NCI-H2196 (cell line): ENCODE measurements at regions not wholly inside any gene's neighbourhood (a gene's known extent, or its start where the extent isn't known, plus 50 kb on each side); places are given as distances from the start of the nearest gene placed in this dataset.

ENCODE experiments used
- DNase-seq: peaks from one replicate; lab custom pipeline; 2025; ENCODE audit not compliant: unreplicated experiment; lab: John Stamatoyannopoulos, UW

DNA sequence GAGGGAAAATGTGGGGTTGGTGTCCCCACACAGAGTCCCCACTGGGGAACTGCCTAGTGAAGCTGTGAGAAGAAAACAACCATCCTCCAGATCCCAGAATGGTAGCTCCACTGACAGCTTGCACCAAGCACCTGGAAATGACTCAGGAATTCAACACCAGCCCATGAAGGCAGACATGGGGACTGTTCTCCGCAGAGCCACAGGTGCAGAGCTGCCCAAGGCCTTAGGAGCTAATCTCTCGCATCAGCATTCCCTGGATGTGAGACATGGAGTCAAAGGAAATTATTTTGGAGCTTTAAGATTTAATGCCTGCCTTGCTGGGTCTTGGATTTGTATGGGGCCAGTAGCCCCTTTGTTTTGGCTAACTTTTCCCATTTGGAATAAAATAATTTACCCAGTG, 367.9 kb downstream of the FAM133A start:
- DNase-seq: no peak

DNA sequence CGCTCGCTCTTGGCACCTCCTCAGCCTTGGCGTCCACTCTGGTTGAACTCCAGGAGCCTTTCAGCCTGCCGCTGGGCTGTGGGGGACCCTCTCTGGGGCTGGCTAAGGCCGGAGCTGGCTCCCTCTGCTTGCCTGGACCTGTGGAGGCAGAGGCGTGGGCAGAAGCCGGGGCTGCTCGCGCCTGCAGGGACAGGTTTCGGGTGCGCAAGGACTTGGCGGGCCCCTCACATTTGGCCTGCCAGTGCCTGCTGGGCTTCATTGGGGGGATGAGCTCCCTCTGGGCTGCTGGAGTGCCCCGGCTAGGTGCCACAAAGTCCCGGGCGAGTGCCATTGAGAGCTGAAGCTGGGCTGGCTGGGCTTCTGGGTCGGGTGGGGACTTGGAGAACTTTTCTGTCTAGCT, 371.7 kb downstream of the FAM133A start:
- no peak for DNase-seq

DNA sequence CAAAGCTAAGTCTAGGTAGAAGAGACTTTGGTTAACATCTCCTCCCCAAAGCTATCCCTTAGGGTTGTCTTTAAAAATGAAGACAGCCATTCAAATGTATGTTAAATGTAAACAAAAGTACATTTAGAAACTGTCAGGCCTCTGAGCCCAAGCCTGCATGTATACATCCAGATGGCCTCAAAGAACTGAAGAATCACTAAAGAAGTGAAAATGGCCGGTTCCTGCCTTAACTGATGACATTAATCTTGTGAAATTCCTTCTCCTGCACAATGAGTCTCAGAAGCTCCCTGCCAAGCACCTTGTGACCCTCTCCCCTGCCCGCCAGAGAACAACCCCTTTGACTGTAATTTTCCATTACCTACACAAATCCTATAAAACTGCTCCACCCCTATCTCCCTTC, 377.9 kb downstream of the FAM133A start:
- DNase-seq: no peak

DNA sequence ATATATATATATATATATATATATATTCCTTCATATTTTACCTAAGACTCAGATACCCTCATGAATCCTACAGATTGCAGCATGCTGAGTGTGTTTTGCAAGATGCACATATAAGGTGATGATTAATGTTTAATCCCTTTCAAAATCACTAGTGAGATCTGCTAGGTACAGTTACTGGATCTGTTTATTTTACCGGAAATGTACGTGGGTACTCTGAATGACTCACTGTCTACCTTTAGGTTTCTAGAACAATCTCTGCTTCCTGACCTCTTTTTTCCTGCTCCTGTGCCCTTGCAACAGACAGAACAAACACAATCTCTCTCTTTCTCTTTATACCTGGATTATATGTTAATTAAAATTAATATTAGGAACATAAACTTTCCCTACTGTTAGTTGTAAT, 379.6 kb downstream of the FAM133A start:
- DNase-seq: no peak

DNA sequence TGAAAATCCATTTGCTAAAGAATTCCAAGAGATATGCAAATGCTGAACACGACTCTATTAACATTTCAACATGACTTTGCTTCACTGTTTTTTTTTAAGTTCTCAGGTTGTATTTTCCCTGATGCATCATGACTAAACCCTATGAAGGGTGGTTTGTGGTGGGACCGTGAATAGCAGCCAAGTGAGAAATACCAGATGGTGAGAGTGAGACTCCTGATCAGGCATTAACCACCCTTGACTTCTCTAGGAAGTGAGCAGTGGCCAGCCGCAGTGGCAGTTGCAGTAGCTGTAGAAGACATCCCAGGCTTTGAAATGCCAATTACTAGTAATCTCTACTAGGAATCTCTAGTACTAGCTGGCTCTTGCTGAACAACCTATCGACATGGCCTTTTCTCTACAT, 383.4 kb downstream of the FAM133A start:
- no peak for DNase-seq

DNA sequence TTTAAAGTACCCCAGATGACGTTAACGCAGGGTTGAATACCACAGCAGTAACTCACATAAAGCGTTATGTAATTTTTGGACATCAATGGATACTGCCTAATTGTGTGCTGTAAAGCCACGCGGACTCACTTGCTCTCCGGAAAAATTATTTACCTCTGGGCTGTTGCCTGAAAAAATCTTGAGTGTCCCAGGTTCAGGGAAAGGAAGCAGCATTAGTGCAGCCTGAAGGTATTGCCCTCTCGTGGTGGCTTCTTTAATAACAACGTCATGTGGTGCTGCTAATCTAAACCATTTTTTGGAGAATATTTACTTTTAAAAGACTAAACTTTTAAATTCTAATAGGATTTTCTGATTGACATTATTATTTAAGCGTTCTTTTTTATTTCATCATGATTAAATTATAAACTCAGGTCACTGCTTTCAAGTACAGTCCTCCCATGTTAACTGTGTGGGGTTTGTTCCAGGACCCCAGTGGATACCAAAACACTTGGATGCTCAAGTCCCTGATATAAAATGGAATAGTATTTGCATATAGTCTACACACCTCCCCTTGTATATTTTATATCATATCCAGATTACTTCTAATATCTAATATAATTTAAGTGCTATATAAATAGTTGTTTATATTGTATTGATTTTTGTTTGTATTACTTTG, 384.8 kb downstream of the FAM133A start:
- no peak for DNase-seq

DNA sequence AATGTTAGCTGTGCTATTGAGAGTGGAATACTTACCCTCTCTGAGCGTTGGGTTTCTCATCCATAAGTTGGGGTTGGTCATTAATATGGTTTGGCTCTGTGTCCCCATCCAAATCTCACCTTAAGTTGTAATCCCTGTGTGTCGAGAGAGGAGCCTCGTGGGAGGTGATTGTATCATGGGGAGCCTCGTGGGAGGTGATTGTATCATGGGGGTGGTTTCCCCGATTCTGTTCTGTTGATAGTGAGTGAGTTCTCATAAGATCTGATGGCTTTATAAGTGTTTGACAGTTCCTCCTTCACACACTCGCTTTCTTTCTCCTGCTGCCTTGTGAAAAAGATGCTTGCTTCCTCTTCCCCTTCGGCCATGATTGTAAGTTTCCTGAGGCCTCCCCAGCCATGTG, 391.1 kb downstream of the FAM133A start:
- no peak for DNase-seq

DNA sequence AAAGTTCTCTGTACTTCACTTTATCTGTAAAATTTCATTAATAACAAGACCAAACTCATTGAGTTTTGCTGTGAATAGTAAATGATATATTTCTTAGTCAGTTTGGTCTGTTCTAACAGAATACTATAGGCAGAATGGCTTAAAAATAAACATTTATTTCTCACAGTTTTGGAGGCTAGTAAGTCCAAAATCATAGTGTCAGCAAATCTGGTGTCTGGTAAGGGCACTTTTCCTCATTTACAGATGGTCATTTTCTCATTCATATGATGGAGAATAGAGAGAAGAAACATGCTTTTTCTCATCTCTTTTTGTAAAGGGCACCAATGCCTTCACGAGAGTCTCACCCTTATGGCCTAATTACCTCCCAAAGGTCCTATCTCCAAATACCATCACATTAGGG, 415.1 kb downstream of the FAM133A start:
- no peak for DNase-seq

DNA sequence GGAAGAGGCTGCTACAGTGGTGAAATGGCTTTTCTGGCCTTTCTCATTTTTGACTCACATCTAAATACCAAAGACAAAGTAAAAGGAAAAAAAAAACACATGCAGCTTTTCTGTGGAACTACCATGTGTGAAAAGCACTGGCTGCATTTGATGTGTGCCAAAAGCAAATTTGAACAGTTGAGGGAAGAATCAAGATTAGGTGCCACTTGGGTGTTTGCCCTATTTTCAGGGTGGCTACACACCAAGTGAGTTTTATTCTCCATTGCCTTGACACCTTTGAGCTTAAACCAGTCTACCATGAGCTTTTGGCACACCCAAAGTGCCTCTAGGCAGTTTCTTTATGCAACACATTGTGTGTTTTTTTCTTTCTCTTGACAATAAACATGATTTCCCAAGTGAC, 423.9 kb downstream of the FAM133A start:
- DNase-seq: no peak

DNA sequence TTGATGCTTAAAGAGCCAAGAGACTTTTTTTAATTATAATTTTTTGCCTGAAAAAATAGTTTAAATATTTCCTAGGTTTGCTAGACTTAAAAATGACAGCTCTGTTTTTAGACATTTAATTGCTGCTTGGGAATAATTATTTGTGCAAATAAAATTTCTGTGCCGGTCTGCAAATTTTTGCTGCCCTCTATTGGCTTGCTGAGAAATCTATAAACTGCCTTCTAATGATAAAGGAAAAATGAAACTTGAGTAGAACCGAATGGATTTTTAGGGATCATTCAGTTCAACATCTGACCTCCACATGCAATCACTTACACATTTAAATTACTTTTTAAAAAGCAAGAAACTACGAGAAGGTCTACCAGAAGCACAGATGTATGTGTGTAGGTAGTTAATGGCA, 434.0 kb downstream of the FAM133A start:
- DNase-seq: no peak

DNA sequence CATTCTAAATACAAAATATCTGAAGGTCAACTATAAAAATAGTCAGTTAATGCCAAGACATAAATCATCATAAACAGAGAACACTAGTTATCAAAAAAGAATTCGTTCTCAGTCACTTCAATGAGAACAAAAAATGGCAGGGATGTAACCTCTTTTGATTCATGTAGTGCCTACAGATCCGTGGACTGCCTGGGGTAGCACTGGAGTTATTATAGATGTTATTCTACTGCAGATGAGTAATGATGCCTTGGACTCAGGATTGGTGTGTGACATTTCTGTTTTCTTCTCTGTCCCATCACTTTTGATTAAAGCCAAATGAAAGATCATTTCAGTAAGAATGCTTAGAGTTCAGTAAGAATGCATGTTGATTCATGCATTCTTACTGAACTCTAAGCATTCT, 440.4 kb downstream of the FAM133A start:
- DNase-seq: no peak

DNA sequence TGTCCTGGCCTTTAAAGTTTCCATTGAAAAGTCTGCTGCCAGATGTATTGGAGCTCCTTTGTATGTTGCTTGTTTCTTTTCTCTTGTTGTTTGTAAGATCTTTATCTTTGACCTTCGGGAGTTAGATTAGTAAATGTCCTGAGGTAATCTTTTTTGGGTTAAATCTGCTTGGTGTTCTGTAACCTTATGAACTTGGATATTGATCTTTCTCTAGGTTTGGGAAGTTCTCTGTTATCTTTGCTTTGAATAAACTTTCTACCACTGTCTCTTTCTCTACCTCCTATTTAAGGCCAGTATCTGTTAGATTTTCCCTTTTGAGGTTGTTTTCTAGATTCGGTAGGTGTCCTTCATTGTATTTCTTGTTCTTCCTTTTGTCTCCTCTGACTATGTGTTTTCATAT, 447.8 kb downstream of the FAM133A start:
- no peak for DNase-seq

DNA sequence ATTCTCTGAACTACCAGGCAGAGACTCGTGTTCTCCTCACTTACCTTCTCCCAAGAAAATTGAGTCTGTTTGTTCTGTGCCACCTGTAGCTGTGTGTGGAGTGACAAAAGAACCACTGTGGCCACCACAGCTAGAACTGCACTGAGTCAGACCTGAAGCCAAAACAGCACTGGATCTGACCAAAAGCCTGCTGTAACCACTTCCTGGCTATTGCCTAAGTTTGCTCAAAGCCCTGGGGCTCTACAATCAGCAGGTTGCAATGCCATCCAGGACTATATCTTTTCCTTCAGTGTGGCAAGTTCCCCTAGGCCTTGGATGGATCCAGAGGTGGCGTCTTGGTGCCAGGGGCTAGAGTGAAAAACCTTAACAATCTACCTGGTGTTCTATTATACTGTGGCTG, 449.1 kb downstream of the FAM133A start:
- DNase-seq: no peak

DNA sequence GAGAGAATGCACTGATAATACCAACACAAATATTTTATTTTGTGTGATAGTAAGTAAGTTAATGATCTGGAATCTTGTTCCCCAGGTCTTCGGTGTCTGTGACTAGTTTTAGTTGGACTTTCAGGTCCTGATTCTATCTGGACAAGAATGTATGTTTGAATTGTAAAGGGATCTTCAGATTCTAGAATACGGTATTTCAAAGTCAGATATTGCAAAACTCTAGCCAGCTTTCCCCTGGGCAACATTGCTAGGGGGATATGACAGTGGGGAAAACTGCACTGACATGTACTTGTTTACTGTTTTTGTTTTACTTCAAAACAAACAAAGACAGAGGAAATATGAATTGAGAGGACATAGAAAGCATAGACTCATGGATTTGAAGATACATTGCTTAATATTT, 489.0 kb downstream of the FAM133A start:
- DNase-seq: no peak

DNA sequence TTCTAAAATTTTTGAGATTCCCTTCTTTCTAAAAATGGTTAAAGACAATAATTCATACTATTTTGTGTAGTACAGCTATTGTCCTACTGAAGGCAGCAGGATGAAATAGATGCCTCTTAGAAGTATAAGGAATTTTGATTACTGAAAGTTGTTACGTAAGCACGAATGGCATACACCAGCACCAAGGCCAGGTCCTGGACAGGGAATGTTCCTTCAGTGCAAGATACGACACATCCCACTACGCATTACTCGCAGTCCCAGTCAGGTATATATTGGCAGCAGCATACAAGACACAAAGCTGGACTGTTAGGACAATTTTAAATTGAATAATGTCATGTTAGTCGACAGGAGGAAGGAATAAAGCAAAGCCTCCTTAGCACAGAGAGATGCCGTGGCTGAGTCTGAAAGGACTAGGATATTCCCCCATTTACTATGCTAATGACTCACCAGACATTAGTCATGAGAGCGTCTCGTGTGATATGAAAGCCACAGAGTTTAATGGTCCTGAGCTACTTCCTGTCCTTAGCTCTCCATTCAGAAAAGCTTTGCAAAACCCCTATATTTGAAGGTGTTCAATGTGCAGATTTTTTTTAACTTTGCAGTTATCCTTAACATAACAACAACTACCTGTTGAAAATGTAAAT, 504.3 kb downstream of the FAM133A start:
- DNase-seq: no peak

DNA sequence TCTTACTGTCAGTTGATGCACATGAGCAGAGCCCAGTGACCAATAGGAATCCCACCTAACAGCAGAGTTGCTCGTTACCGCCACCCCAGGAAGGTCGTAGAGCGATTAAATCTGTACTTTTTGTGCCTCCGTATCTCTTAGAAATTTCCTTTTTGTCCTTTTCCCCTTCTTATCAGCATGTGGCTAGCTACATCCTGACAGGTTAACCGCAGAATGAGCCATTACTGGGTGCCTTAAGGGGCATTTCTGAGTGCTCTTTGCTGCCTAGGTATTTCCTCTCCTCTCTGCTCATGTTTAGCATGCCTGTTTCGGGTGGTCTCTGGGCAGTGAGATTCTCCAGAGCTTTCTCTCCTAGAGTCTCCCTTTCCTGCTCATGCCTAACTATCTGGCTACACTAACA, 530.5 kb downstream of the FAM133A start:
- no peak for DNase-seq

DNA sequence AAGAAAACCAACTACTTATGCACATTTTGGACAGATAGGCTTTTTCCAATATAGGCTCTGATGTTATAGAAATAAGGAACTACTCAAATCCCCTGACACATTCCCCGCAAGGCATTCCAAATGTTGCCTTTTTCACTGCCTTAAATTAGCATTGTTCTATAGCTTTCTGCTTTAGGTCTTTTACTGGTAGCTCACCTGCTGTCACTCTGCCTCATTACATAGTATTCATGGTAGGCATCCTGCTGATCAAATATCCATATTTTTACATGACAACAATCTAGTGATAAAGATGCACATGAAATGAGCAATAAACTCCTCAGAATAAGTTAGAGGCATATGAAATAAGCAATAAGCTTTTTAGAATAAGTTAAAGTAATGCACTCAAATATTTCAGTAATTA, 542.7 kb downstream of the FAM133A start:
- no peak for DNase-seq

DNA sequence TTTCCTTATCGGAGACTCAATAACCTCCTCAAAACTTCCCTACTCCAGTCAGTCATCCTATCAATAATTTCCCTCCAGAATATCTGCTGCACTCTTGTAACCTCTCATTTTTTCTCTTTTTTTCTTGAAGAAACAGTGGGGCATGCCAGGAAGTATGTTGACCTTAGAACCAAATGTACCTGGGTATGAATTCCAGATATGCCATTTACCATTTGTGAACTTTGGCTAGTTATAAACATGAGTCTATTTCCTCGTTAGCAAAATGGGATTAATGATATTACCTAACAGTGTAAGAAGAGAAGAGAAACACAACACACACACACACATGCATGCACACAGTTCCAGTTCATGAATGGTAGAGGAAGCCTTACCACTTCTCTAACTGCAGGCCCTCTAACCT, 578.2 kb downstream of the FAM133A start:
- DNase-seq: no peak

DNA sequence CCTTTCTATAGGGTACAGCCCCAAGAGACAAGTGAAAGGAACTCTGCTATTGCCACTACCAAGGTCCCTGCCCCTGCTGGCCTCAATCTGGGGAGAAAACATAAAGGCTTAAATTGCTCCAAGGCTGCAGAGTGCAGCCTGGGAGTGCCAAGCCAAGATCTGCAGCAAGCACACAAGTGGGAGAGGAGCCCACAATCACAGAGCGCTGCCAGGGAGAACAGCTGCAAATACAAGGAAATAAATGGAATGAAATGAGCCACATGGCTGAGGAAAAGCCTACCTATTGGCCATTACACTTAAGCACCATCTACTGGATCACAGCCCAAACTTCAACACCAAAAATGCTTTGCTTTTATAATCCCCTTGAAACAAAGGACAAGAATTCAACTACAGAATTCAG, 582.4 kb downstream of the FAM133A start:
- DNase-seq: no peak

DNA sequence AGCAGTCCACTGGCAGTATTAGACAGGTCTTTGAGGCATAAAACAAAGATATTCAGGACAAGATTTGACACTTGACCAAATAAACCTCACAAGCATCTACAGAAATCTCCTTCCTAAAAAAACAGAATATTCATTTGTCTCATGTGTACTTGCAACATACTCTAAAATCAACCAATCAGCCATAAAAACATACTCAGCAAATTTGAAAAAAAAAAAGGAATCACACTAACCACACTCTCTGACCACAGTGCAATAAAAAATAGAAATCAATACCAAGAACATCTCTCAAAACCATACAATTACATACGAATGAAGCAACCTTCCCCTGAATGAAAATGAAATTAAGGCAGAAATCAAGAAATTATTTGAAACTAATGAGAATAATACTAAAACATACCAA, 591.3 kb downstream of the FAM133A start:
- DNase-seq: no peak

DNA sequence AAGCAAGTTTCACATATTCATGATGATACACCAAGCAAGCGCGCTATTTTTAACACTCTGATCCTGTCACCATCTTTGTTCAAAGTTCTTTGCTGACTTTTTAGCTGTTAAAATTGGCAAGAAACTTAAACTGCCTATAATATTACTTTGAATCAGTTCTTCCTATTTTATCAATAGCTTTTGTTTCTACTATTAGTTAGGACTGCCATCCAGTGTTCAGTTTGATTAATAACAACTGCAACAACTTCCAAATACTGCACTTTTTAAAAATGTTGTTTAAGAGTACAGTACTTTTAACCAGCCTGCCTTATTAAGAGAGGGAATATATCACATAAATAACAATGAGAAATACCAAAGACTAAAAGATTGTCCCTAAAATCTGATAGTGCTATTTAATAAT, 614.3 kb downstream of the FAM133A start:
- no peak for DNase-seq

DNA sequence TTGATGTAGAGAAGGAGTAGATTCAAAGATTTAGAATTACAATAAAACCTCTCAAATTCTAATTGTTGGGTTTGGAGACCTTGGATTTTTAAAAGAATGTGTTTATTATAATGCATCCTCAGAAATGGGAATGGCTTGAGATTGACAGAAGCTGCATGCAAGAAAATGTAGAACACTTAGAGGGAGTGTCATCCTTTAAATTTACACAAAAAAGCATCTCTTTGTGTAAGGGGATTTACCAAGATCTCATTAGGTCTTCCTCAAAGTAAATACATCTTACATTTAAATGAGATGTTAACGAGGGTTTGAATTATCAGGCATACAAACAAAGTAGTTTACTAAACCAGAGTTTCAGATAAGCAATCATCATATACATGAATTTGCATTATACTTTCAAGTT, 615.0 kb downstream of the FAM133A start:
- DNase-seq: no peak

DNA sequence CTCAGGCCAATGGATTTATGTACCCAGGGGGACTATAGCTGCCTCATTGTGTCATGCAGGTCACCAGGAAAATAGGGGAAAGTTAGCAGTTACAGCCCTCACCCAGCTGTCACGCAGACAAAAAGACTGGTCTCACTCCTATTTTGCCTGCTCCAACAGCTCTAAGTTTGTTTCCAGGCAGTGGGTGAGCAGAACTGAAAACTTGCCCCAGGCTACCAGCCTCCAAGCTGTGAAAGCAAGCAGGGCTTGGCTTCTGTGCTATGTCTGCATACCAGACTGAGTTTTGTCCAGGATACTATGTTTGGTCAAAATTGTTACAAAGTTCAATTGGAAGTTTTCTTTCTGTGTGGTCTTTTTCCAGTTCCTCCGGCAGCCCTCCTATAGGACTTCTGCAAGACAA, 628.4 kb downstream of the FAM133A start:
- DNase-seq: no peak
